IPS-15b (cell line): ENCODE measurements at regions not wholly inside any gene's neighbourhood (a gene's known extent, or its start where the extent isn't known, plus 50 kb on each side); places are given as distances from the start of the nearest gene placed in this dataset.

Source experiments
- H3K27me3 ChIP-seq: one replicate; pipeline ENCODE4 v1.6.1; 2013; ENCODE audit warnings: low read length; ENCODE audit not compliant: control insufficient read depth, insufficient read depth
- H3K36me3 ChIP-seq: one replicate; pipeline ENCODE4 v1.6.1; 2013; ENCODE audit warnings: low read length; ENCODE audit not compliant: control insufficient read depth, insufficient read depth
- H3K4me1 ChIP-seq: one replicate; pipeline ENCODE4 v1.6.1; 2013; ENCODE audit warnings: mild to moderate bottlenecking, low read length; ENCODE audit not compliant: control insufficient read depth, insufficient read depth
- H3K4me3 ChIP-seq: one replicate; pipeline ENCODE4 v1.5.1; 2013; ENCODE audit warnings: low read depth, low read length
- H3K9ac ChIP-seq: one replicate; pipeline ENCODE4 v1.6.1; 2013; ENCODE audit warnings: low read depth, mild to moderate bottlenecking, low read length
- H3K9me3 ChIP-seq: one replicate; pipeline ENCODE4 v1.6.1; 2013; ENCODE audit warnings: mild to moderate bottlenecking, low read length; ENCODE audit not compliant: control insufficient read depth, insufficient read depth

GRCh38 chr3:110901536-110901935, 170.1 kb upstream of the NECTIN3 start:
- Histone ChIP-seq H3K4me3 (no peak overlapping the region), H3K4me1 (no peaks in the 10 kb centered on the region), H3K36me3 (no peaks in the 10 kb centered on the region), H3K9me3 (no peaks in the 10 kb centered on the region), H3K27me3 (no peaks in the 10 kb centered on the region), H3K9ac (no peak overlapping the region)

- no peak overlapping the region for H3K9ac ChIP-seq
- no peaks in the 10 kb centered on the region for H3K4me1 ChIP-seq
- no peaks in the 10 kb centered on the region for H3K27me3 ChIP-seq
- H3K9me3 ChIP-seq = no peaks in the 10 kb centered on the region
- H3K36me3 ChIP-seq = no peaks in the 10 kb centered on the region
- H3K4me3 ChIP-seq = no peak overlapping the region
Measured at GRCh38 chr3:110902453-110903085, 169.0 kb upstream of the NECTIN3 start.

GRCh38 chr3:110903771-110904519, 167.7 kb upstream of the NECTIN3 start:
- H3K27me3 ChIP-seq = no peaks in the 10 kb centered on the region
- no peak overlapping the region for H3K4me3 ChIP-seq
- H3K9ac ChIP-seq = no peak overlapping the region
- H3K9me3 ChIP-seq = no peaks in the 10 kb centered on the region
- H3K4me1 ChIP-seq = no peaks in the 10 kb centered on the region
- H3K36me3 ChIP-seq = no peaks in the 10 kb centered on the region

- H3K4me1 ChIP-seq = peaks cover 1% of the 10 kb centered on the region
- no peaks in the 10 kb centered on the region for H3K36me3 ChIP-seq
- no peak overlapping the region for H3K9ac ChIP-seq
- H3K9me3 ChIP-seq = no peaks in the 10 kb centered on the region
- H3K27me3 ChIP-seq = no peaks in the 10 kb centered on the region
- H3K4me3 ChIP-seq = no peak overlapping the region
Measured at GRCh38 chr3:110904520-110904890, 167.1 kb upstream of the NECTIN3 start.

GRCh38 chr3:110905121-110905520, 166.5 kb upstream of the NECTIN3 start:
- peaks cover 6% of the 10 kb centered on the region for H3K4me1 ChIP-seq
- no peak overlapping the region for H3K4me3 ChIP-seq
- H3K9ac ChIP-seq = no peak overlapping the region
- H3K27me3 ChIP-seq = no peaks in the 10 kb centered on the region
- no peaks in the 10 kb centered on the region for H3K36me3 ChIP-seq
- H3K9me3 ChIP-seq = no peaks in the 10 kb centered on the region

- Histone ChIP-seq H3K9ac (no peak overlapping the region), H3K9me3 (no peaks in the 10 kb centered on the region), H3K27me3 (no peaks in the 10 kb centered on the region), H3K4me3 (no peak overlapping the region), H3K4me1 (peaks cover 6% of the 10 kb centered on the region), H3K36me3 (no peaks in the 10 kb centered on the region)
Measured at GRCh38 chr3:110909839-110910238, 161.8 kb upstream of the NECTIN3 start.

GRCh38 chr3:110910346-110910955, 161.2 kb upstream of the NECTIN3 start:
- no peak overlapping the region for H3K9ac ChIP-seq

GRCh38 chr3:110918963-110919362, 152.7 kb upstream of the NECTIN3 start:
- no peaks in the 10 kb centered on the region for H3K4me1 ChIP-seq
- H3K27me3 ChIP-seq = no peaks in the 10 kb centered on the region
- H3K36me3 ChIP-seq = no peaks in the 10 kb centered on the region
- H3K4me3 ChIP-seq = no peak overlapping the region
- no peak overlapping the region for H3K9ac ChIP-seq
- H3K9me3 ChIP-seq = peaks cover 5% of the 10 kb centered on the region

More at GRCh38 chr3:110910346-110910955, 161.2 kb upstream of the NECTIN3 start:
- Histone ChIP-seq H3K27me3 (no peaks in the 10 kb centered on the region), H3K36me3 (no peaks in the 10 kb centered on the region), H3K9me3 (no peaks in the 10 kb centered on the region), H3K4me1 (peaks cover 6% of the 10 kb centered on the region), H3K4me3 (no peak overlapping the region)

GRCh38 chr3:110925798-110926197, 145.8 kb upstream of the NECTIN3 start:
- Histone ChIP-seq H3K9ac (no peak overlapping the region), H3K27me3 (no peaks in the 10 kb centered on the region), H3K4me3 (no peak overlapping the region), H3K9me3 (no peaks in the 10 kb centered on the region), H3K4me1 (no peaks in the 10 kb centered on the region), H3K36me3 (no peaks in the 10 kb centered on the region)

- Histone ChIP-seq H3K4me3 (no peak overlapping the region), H3K27me3 (no peaks in the 10 kb centered on the region), H3K36me3 (no peaks in the 10 kb centered on the region), H3K9ac (no peak overlapping the region), H3K4me1 (no peaks in the 10 kb centered on the region), H3K9me3 (no peaks in the 10 kb centered on the region)
Measured at GRCh38 chr3:110928016-110928662, 143.5 kb upstream of the NECTIN3 start.

GRCh38 chr3:110929816-110930215, 141.8 kb upstream of the NECTIN3 start:
- H3K4me1 ChIP-seq = no peaks in the 10 kb centered on the region
- H3K9ac ChIP-seq = no peak overlapping the region
- no peak overlapping the region for H3K4me3 ChIP-seq
- H3K27me3 ChIP-seq = no peaks in the 10 kb centered on the region
- no peaks in the 10 kb centered on the region for H3K36me3 ChIP-seq
- no peaks in the 10 kb centered on the region for H3K9me3 ChIP-seq
